GM23248 (cell line): ENCODE measurements at regions not wholly inside any gene's neighbourhood (a gene's known extent, or its start where the extent isn't known, plus 50 kb on each side); places are given as distances from the start of the nearest gene placed in this dataset.

Experiments
- EZH2 ChIP-seq: fragments of 200-600 bp; sonication (generic); IDR thresholded peaks from 2 replicates; pipeline ENCODE4 v1.6.1; 2018; ENCODE audit warnings: antibody characterized with exemption, mild to moderate bottlenecking; ENCODE audit not compliant: insufficient read depth, poor library complexity, severe bottlenecking
- EZH2phosphoT487 ChIP-seq: fragments of 200-600 bp; sonication (generic); IDR thresholded peaks from 2 replicates; pipeline ENCODE4 v1.6.1; 2018; ENCODE audit warnings: antibody characterized with exemption, moderate library complexity, mild to moderate bottlenecking, low read depth; ENCODE audit not compliant: insufficient read depth

GRCh38 chr12:116408489-116409250, 131.2 kb upstream of the MED13L start:
- TF ChIP-seq EZH2phosphoT487: no peak
- no peak for TF ChIP-seq EZH2
